GM12892 (cell line): ENCODE measurements at regions not wholly inside any gene's neighbourhood (a gene's known extent, or its start where the extent isn't known, plus 50 kb on each side); places are given as distances from the start of the nearest gene placed in this dataset.

ENCODE experiments used
- POLR2A ChIP-seq: IDR thresholded peaks from 2 replicates; pipeline ENCODE4 v1.6.1; 2011; ENCODE audit warnings: low read depth, low read length, control low read depth
- POLR2AphosphoS5 ChIP-seq: IDR thresholded peaks from 2 replicates; pipeline ENCODE4 v1.6.1; 2011; ENCODE audit warnings: low read depth, low read length, control low read depth

DNA sequence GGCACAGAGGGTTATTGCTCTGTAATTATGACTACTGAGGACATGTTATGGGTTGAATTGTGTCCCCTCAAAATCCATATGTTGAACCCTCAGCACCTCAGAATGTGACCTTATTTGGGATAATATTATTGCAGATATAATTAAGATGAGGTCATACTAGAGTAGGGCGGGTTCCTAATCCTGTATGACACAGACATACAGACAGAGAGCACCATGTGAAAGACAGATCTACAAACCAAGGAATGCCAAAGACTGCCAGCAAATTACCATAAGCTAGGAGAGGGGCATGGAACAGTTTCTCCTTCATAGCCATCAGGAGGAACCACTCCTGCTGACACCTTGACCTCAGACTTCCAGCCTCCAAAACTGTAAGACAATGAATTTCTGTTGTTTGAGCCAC, 115.2 kb upstream of the OTUD4 start:
- TF ChIP-seq POLR2AphosphoS5 (no peak), POLR2A (no peak)
